Mucosa of stomach (tissue), 1 donor: ENCODE measurements at regions not wholly inside any gene's neighbourhood (a gene's known extent, or its start where the extent isn't known, plus 50 kb on each side); places are given as distances from the start of the nearest gene placed in this dataset.
"Not testable (repeated sequence)": the region's sequence is repeated elsewhere in the genome, so short reads cannot be mapped to it uniquely, and the experiment has no call there.

Experiments
- H3K27me3 ChIP-seq: one replicate; pipeline ENCODE4 v1.7.0; 2013; ENCODE audit warnings: mild to moderate bottlenecking, low read length; ENCODE audit not compliant: control insufficient read depth, insufficient read depth
- H3K36me3 ChIP-seq: one replicate; pipeline ENCODE4 v1.7.0; 2013; ENCODE audit warnings: low read length; ENCODE audit not compliant: control insufficient read depth, insufficient read depth
- H3K4me1 ChIP-seq: one replicate; pipeline ENCODE4 v1.7.0; 2013; ENCODE audit warnings: mild to moderate bottlenecking, low read length; ENCODE audit not compliant: control insufficient read depth, insufficient read depth
- H3K4me3 ChIP-seq: one replicate; pipeline ENCODE4 v1.7.0; 2013; ENCODE audit warnings: low read length
- H3K9ac ChIP-seq: one replicate; pipeline ENCODE4 v1.7.0; 2013; ENCODE audit warnings: mild to moderate bottlenecking, low read length, moderate library complexity
- H3K9me3 ChIP-seq: one replicate; pipeline ENCODE4 v1.7.0; 2013; ENCODE audit warnings: mild to moderate bottlenecking, low read length, moderate library complexity; ENCODE audit not compliant: control insufficient read depth
- donor health status: Pancreatic carcinoma.

GRCh38 chr12:126243814-126244440 lies 1178.7 kb downstream of the AACS start:
- Histone ChIP-seq H3K4me1 (no peaks in the 10 kb centered on the region), H3K4me3 (no peak overlapping the region), H3K9ac (no peak overlapping the region), H3K27me3 (no peaks in the 10 kb centered on the region), H3K36me3 (no peaks in the 10 kb centered on the region), H3K9me3 (no peaks in the 10 kb centered on the region)

- Histone ChIP-seq H3K4me1 (no peaks in the 10 kb centered on the region), H3K9me3 (no peaks in the 10 kb centered on the region), H3K9ac (no peak overlapping the region), H3K4me3 (no peak overlapping the region), H3K27me3 (no peaks in the 10 kb centered on the region), H3K36me3 (no peaks in the 10 kb centered on the region)
These were observed 1182.7 kb downstream of the AACS start for GRCh38 chr12:126247936-126248335.

DNA sequence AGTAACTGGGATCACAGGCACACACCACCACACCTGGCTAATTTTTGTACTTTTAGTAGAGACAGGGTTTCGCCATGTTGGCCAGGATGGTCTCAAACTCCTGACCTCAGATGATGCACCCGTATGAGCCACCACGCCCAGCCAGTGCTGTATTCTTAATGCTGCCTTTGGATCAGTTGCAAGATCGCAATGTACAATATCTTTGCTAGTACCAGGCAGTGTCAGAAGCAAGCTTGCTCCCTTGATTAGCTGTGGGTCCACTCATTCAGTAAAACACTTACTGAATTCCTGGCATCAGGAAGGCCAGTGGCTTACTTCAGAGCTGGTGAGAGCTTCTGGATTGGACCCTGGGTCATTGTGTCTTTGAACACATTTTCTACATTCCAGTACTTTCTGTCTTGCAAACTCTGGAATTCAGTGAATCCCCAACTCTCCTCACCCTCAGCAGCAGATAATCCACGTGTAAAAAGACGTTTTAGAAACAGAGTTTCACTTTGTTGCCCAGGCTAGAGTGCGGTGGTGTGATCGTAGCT lies 1183.7 kb downstream of the AACS start:
- no peaks in the 10 kb centered on the region for H3K27me3 ChIP-seq
- no peak overlapping the region for H3K9ac ChIP-seq
- no peaks in the 10 kb centered on the region for H3K36me3 ChIP-seq
- H3K4me1 ChIP-seq: no peaks in the 10 kb centered on the region
- H3K4me3 ChIP-seq: no peak overlapping the region
- no peaks in the 10 kb centered on the region for H3K9me3 ChIP-seq

- H3K36me3 ChIP-seq: no peaks in the 10 kb centered on the region
- H3K9ac ChIP-seq: no peak overlapping the region
- no peaks in the 10 kb centered on the region for H3K27me3 ChIP-seq
- no peaks in the 10 kb centered on the region for H3K9me3 ChIP-seq
- H3K4me3 ChIP-seq: no peak overlapping the region
- no peaks in the 10 kb centered on the region for H3K4me1 ChIP-seq
These were observed 1193.0 kb downstream of the AACS start for GRCh38 chr12:126258190-126258589.

DNA sequence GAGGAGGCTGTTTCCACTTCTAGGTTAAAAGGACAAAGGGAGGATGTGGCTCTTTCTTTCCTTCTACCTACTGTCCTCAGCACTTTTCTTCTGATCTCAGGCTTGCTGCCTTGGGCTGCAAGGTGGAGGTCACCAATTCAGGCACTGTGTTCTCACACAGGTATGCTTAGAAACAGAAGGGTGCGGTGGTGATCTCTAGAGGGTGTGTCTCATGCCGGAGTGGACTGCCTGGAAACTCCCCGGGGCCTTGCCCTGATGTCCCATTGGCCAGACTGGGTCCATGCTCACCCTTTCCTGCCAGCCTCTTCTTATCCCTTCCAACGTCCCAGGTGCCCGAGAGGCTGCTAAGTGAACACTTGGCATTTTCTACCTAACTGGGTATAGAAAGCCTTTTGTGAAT lies 1197.6 kb downstream of the AACS start:
- H3K4me1 ChIP-seq: no peaks in the 10 kb centered on the region
- no peaks in the 10 kb centered on the region for H3K36me3 ChIP-seq
- H3K4me3 ChIP-seq: no peak overlapping the region
- no peak overlapping the region for H3K9ac ChIP-seq
- no peaks in the 10 kb centered on the region for H3K9me3 ChIP-seq
- H3K27me3 ChIP-seq: no peaks in the 10 kb centered on the region

DNA sequence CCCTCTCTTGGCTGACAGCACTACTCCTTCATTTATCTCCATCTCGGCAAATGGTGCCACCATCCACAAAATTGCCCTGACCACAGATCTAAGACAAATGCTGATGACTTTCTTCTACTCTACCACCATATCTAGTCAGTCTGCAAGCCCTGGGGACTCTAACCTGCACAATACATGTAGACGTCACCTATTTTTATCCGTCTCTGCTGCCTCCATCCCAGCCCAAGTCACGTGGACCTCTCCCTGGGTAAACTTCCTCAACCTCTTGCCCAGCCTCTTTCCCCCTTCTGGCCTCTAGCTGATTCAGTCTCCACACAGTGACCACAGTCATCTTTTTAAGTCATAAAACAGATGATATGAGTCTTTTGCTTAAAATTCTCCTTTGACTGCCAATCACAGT lies 1203.0 kb downstream of the AACS start:
- Histone ChIP-seq H3K9me3 (no peaks in the 10 kb centered on the region), H3K4me1 (no peaks in the 10 kb centered on the region)

DNA sequence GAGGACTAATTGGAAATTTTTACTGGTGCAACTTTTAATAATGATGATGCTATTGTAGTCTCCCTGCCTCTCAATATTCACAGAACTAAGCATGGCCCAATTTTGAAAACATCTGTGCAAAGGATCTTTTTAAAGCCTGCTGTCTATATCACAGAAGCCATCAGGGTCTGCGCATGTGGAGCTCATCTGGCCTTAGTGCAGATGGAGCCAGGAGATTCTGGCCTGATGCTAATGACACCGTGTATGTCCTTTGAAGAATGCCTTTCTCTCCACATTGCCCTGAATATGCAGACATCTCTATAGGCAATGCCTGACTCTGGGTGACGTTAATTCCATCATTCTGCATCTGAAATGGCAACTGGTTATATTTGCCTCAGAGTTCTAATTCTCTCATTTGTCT lies 1205.9 kb downstream of the AACS start:
- Histone ChIP-seq H3K9me3 (no peaks in the 10 kb centered on the region), H3K27me3 (no peaks in the 10 kb centered on the region), H3K9ac (no peak overlapping the region), H3K4me1 (no peaks in the 10 kb centered on the region), H3K36me3 (no peaks in the 10 kb centered on the region), H3K4me3 (no peak overlapping the region)

More for the DNA sequence above, 1203.0 kb downstream of the AACS start:
- Histone ChIP-seq H3K4me3 (no peak overlapping the region), H3K9ac (no peak overlapping the region), H3K36me3 (no peaks in the 10 kb centered on the region), H3K27me3 (no peaks in the 10 kb centered on the region)

- Histone ChIP-seq H3K27me3 (no peaks in the 10 kb centered on the region), H3K9ac (no peak overlapping the region), H3K9me3 (no peaks in the 10 kb centered on the region), H3K4me3 (no peak overlapping the region), H3K4me1 (no peaks in the 10 kb centered on the region), H3K36me3 (no peaks in the 10 kb centered on the region)
These were observed 1217.5 kb downstream of the AACS start for GRCh38 chr12:126282691-126283090.

GRCh38 chr12:126286203-126286602 lies 1221.0 kb downstream of the AACS start:
- H3K27me3 ChIP-seq: no peaks in the 10 kb centered on the region
- no peak overlapping the region for H3K9ac ChIP-seq
- H3K4me1 ChIP-seq: no peaks in the 10 kb centered on the region
- no peaks in the 10 kb centered on the region for H3K36me3 ChIP-seq
- no peak overlapping the region for H3K4me3 ChIP-seq
- no peaks in the 10 kb centered on the region for H3K9me3 ChIP-seq

DNA sequence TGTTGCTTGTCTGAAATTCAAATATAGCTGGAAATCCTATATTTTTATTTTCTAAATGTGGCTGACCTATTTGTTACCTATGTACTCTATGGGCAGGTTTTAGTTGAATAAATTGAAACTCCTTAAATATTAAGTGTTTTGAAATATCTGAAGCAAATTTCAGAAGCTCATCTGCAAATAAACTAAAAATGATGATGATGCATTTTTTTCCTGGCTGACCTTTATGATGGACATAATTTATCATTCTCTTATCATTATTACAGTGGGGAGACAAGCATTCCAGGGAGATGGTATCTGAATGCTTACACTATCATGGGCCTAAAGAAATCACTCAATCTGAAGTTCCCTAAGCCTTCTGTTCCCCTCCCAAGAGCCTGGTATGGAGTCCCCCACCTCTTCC lies 1225.2 kb downstream of the AACS start:
- Histone ChIP-seq H3K36me3 (no peaks in the 10 kb centered on the region), H3K27me3 (no peaks in the 10 kb centered on the region), H3K9ac (no peak overlapping the region), H3K4me1 (no peaks in the 10 kb centered on the region), H3K9me3 (no peaks in the 10 kb centered on the region), H3K4me3 (no peak overlapping the region)

- H3K27me3 ChIP-seq, H3K9me3 ChIP-seq, H3K36me3 ChIP-seq, H3K4me3 ChIP-seq, H3K9ac ChIP-seq, H3K4me1 ChIP-seq: not testable (repeated sequence)
These were observed 1226.8 kb downstream of the AACS start for GRCh38 chr12:126291987-126292386.

DNA sequence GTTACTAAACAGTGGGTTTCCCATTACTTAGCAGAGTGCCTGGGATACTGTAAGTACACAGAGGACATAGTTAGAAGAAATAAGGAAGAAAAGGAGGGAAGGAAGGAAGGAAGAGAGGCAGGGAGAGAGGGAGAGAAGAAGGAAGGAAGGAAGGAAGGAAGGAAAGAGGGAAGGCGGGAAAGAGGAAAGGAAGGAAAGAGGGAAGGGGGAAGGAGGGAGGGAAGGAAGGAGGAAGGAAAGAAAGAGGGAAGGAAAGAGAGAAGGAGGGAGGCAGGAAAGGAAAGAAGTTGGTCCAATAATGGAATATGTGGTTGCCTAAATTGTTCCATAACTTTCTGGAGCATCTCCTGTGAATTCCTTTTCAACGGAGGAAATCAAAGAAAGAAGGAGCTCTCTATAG lies 1230.4 kb downstream of the AACS start:
- no peaks in the 10 kb centered on the region for H3K4me1 ChIP-seq
- H3K9me3 ChIP-seq: no peaks in the 10 kb centered on the region
- no peak overlapping the region for H3K4me3 ChIP-seq
- H3K9ac ChIP-seq: no peak overlapping the region
- no peaks in the 10 kb centered on the region for H3K36me3 ChIP-seq
- no peaks in the 10 kb centered on the region for H3K27me3 ChIP-seq

DNA sequence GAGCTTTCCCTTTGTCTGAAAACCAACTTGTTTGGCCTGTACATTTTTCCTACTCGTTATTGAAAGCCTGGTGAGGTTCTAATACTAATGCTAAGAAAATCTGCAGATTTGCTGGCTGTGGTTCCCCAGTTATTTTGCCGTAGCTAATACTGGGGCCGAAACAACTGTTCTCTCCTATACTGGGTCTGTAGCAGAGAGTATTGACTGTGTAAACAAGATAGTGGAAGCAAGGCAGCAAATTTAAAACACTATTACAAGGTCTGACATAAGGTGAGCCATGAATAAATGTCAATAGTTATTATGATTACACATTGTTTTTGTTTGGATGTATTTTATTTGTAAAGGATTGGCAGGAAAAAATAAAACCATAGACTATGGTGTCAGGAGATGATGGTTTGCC lies 1244.0 kb downstream of the AACS start:
- H3K9ac ChIP-seq: no peak overlapping the region
- no peaks in the 10 kb centered on the region for H3K36me3 ChIP-seq
- no peaks in the 10 kb centered on the region for H3K4me1 ChIP-seq
- no peaks in the 10 kb centered on the region for H3K9me3 ChIP-seq
- H3K4me3 ChIP-seq: no peak overlapping the region
- no peaks in the 10 kb centered on the region for H3K27me3 ChIP-seq
